HG03342 (cell line): ENCODE measurements at regions not wholly inside any gene's neighbourhood (a gene's known extent, or its start where the extent isn't known, plus 50 kb on each side); places are given as distances from the start of the nearest gene placed in this dataset.
A peak's percentile ranks its signal among the peaks of the same experiment; 100 is the strongest.
"Not testable (repeated sequence)": the region's sequence is repeated elsewhere in the genome, so short reads cannot be mapped to it uniquely, and the experiment has no call there.

Experiments
- ATAC-seq: cut with Tn5 transposase; IDR thresholded peaks from one replicate; pipeline ENCODE4 v1.9.1; 2021; ENCODE audit warnings: mild to moderate bottlenecking, moderate library complexity; ENCODE audit not compliant: unreplicated experiment

DNA sequence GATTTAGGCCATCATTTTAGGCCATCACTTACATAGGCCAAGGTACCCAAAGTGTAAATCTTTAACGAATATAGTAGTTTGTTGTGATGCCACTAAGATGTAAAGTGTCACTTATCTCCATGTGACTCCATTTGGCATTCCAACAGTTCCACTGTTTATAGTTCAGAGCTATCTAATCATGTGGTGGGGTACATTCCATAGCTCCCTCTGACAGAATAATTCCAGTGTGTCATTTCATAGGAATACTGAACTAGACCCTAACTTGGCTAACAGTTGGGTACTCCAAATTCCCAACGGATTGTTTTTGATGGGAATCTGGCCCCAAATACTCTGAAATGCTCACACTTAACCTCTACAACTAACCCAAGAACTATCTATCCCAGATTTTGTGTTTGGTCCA is 76.7 kb upstream of the FST start:
- no peak for ATAC-seq

DNA sequence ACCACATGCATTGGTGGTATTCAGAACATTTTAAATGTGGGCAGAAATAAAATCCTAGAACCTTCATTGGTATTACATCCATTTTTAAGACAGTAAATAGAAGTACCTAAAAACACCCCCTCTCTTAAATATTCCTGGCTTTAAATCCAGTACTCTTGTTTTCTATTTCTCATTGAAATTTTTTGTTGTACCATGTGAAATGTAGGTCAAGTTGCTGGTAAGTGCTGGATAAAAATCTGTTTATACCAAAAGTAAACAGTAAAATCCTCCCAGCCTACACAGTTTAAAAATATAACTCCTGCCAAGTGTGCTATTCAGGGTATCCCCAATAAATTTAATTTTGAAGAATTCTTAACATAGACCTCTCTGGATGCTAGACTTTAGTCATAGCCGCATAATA is 75.0 kb upstream of the FST start:
- ATAC-seq = no peak

- ATAC-seq = no peak
Measured at GRCh38 chr5:53406630-53407316, 73.7 kb upstream of the FST start.

DNA sequence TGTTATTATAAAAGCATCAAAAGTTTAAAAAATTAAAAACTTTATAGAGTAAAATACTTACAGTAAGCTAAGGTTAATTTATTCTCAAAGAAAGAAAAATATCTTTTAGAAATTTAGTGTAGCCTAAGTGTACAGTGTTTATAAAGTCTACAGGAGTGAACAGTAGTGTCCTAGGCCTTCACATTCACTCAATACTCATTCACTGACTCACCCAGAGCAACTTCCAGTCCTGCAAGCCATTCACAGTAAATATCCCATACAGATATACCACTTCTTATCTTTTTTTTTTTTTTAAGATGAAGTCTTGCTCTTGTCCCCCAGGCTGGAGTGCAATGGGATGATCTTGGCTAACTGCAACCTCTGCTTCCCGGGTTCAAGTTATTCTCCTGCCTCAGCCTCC is 73.1 kb upstream of the FST start:
- ATAC-seq = no peak

GRCh38 chr5:53411388-53411787 is 69.0 kb upstream of the FST start:
- ATAC-seq = no peak

- not testable (repeated sequence) for ATAC-seq
Measured at GRCh38 chr5:53412499-53412898, 67.9 kb upstream of the FST start.

DNA sequence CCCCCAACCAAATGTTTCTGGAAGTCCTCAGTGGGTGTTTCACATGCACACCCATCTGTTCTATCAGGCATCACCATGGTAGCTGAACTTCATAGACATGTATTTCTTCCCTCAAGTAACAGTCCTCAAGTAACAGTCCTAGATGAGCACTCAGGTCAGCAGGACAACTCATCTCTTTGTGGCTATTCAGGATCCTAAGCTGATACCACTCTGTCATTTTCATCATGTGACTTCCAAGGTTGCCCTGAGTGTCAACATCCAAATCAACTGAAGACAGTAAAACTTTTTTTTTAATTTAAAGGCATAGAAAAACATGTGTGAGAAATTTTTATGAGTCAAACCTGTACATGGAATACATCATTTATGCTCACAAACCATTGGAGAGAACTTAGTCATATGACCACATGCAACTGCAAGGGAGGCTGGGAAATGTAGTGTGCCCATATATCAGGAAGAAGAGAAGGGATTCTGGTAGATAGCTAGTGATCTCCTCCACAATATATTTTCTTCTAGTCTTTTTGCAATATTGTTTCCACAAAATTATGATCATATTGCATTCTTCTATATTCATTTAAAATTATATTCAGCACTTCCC is 64.2 kb upstream of the FST start:
- no peak for ATAC-seq

DNA sequence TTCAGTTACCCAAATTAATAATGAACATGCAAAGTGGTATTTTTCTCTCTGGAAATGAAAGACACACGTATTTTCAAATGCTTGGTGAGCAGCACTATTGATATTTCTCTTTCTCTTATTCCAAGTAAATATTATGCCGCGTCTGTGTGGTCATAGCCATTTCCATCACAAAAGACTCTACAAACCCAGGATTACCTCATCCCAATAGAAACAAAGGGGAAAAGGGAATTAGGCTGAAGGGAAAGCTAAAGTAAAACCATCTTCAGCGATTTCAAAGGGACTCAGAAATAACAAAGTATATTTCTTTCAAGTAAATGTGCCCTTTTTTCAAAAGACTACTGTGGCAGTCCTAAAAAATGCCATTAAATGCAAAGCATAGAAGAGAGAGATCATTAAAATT is 62.0 kb upstream of the FST start:
- ATAC-seq = no peak

DNA sequence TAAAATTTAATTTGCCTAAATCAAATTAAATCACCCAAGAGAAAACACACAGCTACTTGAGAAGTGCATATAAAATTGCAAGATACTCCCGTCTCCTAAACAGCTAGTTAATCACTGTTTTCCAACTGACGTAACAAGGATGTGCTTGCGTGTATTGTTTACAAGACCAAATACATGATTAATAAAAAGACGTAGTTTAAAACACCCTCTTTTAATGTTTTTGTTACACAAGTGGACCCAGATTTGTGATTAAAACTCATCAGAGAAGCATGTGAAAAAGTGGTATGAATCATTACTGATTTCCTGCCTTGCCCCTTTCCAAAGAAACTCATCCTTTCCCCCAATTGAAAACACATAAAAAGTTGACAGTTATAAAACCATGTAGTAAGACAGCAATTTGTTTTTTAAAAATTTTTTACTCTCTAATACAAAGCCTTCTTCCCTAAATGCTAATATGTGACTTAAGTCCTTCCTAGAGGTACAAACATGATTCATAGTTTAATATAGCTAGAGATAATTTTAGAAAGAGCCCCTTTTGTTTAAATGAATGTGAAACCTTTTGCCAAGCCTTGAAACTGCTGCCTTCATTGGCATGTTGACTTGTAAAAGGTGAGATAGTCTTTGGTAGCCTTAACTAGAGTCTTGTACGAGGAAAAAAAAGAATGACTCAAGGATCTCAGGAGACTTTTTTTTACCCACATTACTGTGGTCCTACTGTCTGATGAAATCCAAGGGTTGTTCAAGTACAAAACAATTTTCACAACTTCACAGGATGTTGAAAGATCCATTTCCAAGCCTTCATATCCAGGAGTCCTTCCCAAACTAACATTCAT is 61.4 kb upstream of the FST start:
- ATAC-seq = no peak

GRCh38 chr5:53422539-53422938 is 57.9 kb upstream of the FST start:
- no peak for ATAC-seq

GRCh38 chr5:53423724-53424123 is 56.7 kb upstream of the FST start:
- ATAC-seq = no peak

- ATAC-seq = no peak
Measured at GRCh38 chr5:53424686-53425615, 55.5 kb upstream of the FST start.

DNA sequence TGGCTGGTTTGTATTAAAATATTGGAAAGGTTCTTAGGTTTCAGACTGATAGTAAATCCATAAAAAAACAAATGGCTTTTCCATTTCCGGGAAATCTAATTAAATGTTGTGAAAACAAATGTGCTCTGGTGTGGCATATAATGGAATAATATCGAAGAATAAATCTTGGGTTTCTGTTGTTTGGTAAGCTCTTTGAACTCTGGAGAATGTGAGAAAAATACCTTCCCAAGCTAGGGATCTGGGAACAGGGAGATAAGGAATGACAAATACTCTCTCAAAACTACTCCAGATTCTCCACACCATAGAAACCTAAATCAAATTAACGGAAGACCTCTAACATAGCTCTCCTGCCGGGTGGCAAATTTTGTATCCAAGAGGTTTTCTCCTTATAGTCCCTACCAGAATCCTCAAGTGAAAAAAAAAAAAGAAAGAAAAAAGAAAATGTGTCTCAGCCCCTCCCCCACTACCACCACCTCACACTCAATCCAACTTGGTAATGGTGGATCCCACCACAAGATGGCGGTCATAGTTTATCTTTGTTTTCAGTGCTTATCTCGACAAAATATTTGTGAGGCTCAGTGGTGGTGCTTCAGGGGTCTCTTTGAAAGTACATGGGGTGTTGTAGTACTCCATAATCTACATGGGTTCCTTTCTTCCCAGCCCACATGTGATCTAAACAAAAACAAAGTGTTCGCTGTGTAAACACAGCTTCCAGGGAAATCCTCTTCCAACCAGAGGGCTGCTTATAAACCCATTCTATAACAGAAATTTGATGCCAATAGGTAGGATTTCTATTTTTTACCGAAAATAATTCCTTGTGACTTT is 54.5 kb upstream of the FST start:
- peak; percentile 43 for ATAC-seq

DNA sequence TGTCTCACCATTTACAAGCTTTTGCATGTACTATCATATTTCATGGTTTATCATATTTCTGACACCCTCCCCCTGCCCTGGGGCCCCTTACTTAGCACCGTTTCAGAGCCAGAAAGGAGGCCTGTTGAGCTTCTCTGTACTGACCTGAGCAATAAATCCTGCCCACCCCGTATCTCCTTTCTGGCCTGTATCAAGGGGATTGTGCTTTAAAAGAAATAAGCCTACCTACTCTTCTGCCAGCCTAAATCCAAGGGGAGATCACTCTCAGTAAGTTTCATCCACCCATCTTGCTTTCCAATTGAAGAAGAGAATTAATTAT is 54.0 kb upstream of the FST start:
- no peak for ATAC-seq

GRCh38 chr5:53426878-53427277 is 53.6 kb upstream of the FST start:
- no peak for ATAC-seq

GRCh38 chr5:53427965-53428364 is 52.5 kb upstream of the FST start:
- no peak for ATAC-seq

GRCh38 chr5:53429706-53430105 is 50.7 kb upstream of the FST start:
- no peak for ATAC-seq

DNA sequence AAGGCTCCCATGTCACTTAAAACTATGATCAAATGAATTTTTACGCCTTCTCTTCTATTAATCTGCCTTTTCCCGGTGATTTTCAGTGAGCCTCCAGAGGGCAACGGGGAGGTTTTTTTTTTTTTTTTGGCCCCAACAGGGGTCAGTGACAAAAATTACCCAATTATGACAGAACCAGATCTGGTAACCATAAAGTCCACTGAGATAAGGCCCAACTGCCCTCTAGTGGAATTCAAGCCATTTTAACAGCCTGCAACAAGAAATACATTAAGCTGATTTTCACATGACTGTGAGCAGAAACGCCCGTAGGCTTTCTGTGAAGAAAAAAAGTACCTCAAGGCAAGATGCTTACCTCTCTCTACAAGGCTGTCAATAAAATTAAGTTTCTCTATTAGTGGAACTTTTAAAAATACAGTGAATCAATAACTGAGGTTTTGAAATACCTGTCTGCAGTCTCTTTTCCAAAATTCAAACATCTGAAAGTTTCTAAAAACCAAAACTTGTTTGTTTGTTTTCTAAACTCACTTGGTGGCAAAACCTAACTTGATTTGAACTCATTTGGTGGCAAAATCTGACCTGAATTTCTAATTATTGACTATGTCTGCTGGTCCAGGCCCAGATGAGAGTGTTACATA is 49.7 kb upstream of the FST start:
- ATAC-seq = no peak
